Kasumi-1 (cell line): ENCODE measurements at regions not wholly inside any gene's neighbourhood (a gene's known extent, or its start where the extent isn't known, plus 50 kb on each side); places are given as distances from the start of the nearest gene placed in this dataset.

ENCODE experiments used
- DNase-seq, 2 experiments: peaks; one replicate each; lab custom pipeline; 2025; lab: John Stamatoyannopoulos, UW

DNA sequence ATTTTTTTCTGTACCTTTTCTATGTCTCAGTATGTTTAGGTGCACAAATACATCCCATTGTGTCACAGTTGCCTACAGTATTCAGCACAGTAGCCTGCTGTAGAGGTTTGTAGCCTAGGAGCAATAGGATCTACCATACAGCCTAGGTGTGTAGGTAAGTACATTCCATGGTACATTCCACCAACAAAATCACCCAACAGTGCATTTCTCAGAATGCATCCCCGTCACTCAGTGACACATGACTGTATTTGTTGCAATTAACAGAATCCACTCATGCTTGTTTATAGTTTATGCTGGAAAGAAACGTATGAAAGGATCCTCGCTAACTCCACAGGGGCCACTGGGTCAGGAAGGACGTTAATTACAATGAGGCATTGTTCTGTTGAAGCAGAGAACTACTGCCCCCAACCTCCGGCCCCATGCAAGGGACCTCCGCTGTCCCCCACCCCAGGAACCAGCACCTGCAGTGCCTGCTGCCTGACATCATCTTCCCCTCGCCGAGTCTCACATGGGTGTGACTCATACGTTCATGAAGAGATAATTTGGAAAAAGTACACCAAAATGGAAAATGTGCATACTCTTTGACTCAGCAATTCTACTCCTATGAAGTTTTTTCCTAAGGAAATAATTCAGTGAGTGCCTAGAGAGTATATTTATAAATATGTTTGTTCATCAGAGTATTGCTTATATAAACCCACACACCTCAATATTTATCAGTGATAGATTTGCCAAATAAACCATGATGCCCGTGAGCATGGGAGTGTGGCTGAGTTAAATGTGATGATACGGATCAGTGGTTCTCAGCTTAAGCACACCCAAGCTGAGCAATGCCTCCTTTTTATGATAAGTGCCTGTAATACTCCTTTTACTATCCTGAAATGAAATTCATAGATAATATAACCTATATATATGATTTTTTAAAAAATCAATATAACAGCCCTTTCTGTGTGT lies 156.4 kb upstream of the ECI2 start:
- no peak for DNase-seq

DNA sequence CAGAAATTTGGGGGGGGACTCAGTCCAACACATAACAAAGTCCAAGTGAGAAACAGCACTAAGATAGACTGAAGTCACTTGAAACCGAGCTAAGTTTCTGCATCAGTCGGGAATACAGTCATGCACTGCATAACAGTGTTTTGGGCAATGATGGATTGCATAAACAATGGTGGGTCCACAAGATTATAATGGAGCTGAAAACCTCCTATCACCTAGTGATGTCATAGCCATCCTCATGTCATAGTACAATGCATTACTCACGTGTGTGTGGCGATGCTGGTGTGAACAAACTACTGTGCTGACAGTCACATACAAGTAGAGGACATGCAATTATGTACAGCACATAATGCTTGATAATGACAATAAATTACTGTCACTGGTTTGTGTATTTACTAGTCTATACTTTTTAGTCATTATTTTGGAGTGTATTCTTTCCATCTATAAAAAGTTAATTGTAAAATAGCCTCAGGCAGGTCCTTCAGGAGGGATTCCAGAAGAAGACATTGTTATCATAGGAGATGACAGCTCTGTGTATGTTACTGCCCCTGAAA lies 154.5 kb upstream of the ECI2 start:
- DNase-seq: no peak

DNA sequence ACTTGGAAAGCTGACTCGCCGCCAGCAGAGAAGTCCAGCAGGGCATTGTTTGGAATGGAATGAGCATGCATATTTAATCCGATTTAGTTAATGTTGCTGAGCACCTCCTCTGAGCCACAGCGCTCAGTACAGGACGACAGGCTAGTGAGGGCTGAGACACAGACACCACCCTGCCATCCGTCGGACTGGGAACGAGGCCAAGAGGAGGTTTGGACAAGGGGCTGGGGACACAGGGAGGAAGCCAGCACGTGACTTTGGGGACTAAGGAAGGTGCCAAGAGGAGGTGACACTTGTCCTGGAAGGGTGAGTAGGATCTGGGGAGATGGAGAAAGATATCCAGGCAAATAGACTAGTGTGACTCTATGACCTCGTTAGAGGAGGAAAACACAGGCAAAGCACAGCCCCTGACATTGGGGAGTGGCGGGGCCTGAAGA lies 152.5 kb upstream of the ECI2 start:
- no peak for DNase-seq

DNA sequence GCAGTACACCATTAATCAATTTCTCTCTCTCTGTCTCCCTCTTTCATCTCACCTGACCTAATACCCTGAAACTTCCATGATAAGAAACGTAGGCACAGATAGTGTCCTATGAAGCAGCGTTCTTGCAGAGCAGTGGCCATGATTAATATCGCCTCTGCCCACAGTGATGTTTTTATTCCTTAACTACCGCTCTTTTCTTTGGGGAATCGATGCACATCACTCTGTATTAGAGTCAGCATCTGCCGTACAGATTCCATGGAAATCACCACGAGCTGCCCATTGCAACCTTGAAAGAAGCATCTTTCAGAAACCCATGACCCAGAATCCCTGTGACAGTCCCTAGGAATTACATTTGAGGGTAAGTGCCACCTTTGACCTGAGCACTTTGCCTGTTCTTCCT lies 152.0 kb upstream of the ECI2 start:
- DNase-seq: no peak

DNA sequence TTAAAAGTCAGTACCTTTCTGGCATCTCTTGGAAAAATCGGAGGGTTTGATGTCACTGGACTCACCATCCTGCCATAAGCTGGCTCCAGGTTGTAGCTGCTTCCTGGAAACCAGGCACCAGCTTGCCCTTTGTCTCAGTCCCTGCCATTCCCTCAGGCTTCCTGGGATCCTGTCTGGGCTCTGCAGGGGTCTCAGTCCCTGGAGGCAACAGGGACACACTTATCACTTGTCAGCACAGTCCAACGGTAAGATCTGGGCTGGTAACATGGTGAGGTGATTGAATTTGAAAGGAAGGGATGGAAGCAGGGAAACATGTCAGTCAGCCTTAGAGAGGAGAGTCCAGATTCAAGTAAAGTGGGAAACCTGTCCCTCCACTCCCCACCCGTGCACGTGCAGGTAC lies 147.6 kb upstream of the ECI2 start:
- DNase-seq: no peak

DNA sequence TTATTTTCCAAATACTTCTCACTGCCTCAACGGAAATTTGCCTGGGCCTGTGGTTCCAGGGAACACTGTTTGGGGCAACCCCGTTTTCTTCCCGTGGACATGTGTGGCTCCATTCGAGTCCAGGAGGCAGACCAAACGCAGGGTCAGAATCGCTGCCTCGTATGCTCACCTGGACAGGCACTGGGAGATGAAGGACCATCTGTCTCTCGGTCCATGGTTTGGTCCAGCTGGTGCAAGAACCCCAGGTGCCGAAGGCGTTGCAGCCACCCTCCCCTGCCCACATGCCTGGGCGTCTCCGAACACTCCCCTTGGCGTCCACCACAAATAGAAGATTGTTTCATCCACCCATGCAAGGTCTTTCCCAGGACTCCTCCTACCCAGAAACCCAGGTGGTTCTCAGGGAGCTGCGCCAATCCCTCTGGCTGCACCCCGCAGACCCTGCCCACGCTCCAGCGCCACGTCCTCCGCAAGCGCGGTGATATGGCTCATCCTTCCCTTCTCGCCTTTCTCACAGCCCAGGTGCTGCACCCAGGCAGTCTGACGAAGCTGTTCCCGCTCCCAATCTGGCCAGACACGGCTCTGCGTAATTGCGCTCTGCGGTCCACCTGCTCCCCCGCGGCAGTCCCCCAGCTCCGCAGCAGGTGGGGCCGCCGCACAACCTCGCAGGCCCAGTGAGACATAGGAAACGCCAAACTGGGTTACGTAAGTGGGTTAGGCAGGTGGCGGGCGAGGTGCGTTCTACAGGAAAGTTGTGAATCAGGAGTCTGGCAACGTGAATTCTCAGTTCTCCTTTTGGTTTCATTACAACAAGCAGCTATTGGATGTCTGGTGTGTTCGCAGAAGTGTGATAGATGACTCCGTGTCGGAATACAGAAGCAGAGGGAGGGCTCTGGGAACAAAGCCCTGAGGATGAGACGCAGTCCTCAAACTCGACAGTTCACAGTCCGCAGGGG lies 146.2 kb upstream of the ECI2 start:
- peak in 1 of 2 experiments; percentile 1 for DNase-seq

DNA sequence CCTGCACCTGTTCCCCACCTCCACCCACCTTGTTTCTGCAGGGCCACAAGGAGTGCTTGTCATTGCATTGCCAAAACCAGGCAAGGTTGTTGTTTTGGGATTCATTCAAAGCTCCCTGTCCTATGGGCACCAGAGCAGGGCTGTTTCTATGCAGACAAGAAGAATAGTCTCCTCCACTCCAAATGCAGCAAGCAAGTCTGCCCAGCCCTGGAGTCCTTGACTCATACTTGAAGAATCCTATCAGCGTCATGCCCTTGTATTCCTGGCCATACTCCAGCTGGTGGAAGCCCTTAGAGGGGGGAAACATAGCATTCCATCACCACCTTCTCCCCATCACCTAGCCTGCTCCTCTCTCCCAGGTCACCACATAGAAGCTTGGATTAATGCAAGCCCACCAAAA lies 145.3 kb upstream of the ECI2 start:
- no peak for DNase-seq

DNA sequence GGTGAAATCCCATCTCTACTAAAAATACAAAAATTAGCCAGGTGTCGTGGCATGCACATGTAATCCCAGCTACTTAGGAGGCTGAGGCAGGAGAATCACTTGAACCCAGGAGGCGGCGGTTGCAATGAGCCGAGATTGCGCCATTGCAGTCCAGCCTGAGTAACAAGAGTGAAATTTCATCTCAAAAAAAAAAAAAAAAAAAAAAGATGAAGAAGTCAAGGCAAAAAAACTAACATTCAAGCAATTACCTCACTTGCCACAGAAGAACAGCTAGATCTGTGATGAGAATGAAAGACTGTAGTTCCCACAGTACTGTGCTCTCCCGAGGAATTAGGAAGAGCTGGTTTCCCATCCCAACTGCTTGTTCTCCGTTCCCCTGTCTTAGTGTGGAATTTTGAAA lies 144.7 kb upstream of the ECI2 start:
- DNase-seq: no peak

- DNase-seq: no peak
Observed at GRCh38 chr6:4274382-4275082, 139.2 kb upstream of the ECI2 start.

- no peak for DNase-seq
Observed at GRCh38 chr6:4272996-4273395, 137.6 kb upstream of the ECI2 start.

- DNase-seq: no peak
Observed at GRCh38 chr6:4271761-4272470, 136.5 kb upstream of the ECI2 start.

DNA sequence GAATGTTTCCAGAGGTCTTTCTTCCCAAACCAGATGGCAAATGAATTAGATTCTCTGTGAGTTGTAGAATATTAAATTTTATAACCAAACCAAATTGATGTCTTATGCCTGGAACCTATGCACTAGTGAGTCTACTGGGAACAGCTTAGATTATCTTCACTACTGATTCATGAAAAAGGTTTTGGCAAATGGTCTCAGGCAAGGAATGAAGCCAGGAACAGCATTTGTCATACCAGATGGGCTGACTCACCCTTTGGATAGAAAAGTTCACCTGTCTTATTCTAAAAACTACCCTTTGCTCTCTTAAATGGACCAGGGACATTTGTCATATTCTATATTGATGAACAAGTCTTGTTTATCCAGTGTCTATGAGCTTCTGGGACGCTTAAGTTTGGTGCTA lies 135.4 kb upstream of the ECI2 start:
- DNase-seq: no peak

DNA sequence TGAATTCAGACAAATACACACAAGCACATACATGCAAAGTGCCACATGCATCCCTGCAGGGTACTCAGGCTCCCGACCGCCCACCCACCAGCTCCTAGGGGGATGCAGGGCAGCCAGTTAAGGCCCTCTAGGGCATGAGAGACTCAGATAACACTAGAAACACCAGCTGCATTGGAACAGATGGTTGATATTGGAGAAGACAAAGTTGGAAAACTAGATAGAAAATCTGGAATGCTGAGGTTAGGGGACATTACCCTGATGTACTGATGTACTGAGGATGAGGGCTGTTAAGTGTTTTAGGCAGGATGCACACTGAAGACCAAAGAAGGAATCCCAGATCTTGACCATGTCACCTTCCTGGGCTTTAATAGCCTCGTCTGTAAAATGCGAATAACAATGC lies 134.6 kb upstream of the ECI2 start:
- no peak for DNase-seq

DNA sequence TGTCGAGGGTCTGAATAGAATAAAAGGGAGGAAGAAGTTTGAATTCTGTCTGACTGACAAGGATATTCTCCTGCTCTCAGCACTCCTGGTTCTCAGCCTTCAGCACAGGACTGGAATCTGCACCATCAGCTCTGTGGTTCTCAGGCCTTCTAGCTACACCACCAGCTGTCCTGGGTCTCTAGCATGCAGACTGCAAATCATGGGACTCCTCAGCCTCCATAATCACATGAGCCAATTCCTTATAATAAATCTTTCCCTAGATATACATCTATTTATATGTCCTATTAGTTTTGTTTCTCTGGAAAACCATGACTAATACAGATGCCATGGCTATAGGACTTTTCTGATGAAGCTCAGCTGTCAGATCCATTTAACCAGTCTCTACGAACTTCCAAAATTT lies 132.8 kb upstream of the ECI2 start:
- DNase-seq: no peak

DNA sequence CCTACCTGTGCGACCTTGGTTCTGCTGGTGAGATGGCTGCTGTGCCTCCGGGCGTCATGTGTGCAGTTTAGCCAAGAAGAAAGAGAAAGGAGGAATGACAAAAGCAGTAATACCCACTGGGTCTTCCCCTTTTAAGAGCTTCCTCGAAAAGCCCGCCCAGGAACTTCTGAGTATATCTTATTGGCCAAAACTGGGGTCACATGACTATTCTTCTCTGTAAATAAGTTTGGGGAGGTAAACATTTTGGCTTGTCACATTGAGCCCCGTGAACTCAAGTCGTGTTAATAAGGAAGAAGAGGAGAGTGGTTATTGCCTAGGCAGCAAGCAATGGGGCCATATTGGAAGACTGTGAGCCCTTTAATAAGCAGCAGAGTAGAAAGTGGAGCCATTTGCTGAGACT lies 130.4 kb upstream of the ECI2 start:
- no peak for DNase-seq

- no peak for DNase-seq
Observed at GRCh38 chr6:4264601-4265000, 129.2 kb upstream of the ECI2 start.

GRCh38 chr6:4264081-4264480 lies 128.7 kb upstream of the ECI2 start:
- DNase-seq: no peak

GRCh38 chr6:4262526-4262925 lies 127.2 kb upstream of the ECI2 start:
- no peak for DNase-seq

GRCh38 chr6:4259391-4259790 lies 124.0 kb upstream of the ECI2 start:
- no peak for DNase-seq

DNA sequence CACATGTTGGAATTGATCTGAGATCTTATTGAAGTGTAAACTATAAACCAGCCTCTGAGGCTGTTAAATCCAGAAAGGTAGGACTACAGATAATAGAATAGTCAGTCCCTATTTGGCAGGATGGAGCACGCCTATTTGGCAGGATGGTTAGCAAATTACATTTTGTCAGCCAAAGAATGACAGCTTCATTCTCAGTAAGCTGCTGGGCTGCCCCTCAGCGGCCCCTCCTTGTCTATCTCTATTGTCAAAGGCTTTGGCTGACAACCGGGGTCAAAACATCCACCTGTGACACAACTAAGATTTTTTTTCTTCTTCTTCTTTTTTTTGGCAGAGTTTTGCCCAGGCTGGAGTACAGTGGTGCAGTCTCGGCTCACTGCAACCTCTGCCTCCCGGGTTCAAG lies 123.4 kb upstream of the ECI2 start:
- no peak for DNase-seq

DNA sequence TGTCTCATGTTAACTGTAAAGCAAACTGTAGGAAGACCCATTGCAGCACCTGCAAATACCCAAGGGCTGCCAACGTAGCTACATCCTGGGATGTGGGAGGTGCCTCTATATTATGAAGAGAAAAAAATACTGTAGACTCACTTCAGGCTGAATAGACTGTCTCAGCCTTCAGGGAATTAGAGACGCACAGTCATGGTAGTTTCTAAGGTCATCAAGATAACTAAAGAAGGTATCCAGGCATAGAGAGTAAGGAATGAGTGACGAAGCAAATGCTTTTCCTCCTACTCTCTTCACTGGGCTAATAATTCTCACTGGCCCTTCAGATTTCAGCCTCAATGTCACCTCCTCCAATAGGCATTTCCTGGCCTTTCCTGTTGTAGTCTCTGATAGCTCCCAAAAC lies 121.6 kb upstream of the ECI2 start:
- no peak for DNase-seq
